GM23338 (cell line): ENCODE measurements at regions not wholly inside any gene's neighbourhood (a gene's known extent, or its start where the extent isn't known, plus 50 kb on each side); places are given as distances from the start of the nearest gene placed in this dataset.

Experiments used
- EZH2phosphoT487 ChIP-seq: fragments of 200-600 bp; sonication (generic); IDR thresholded peaks from one replicate; pipeline ENCODE4 v1.8.1; 2018; ENCODE audit warnings: antibody characterized with exemption; ENCODE audit not compliant: unreplicated experiment
- ZNF114 ChIP-seq: fragments of 250-450 bp; sonication (Bioruptor Pico); IDR thresholded peaks from 2 replicates; pipeline ENCODE4 v1.5.0; 2020; ENCODE audit warnings: mild to moderate bottlenecking, moderate library complexity
- TF ChIP-seq, protein P1 (sequence below), 2 experiments: fragments of 200-600 bp in 1 of 2; sonication (generic) in 1 of 2; conservative IDR thresholded peaks; 2 replicates each; pipeline versions ENCODE4 v1.5.1 to v1.6.1; 2016 to 2017; ENCODE audit warnings: antibody characterized with exemption in 2 of 2, low read depth in 2 of 2, mild to moderate bottlenecking in 2 of 2, moderate library complexity in 1 of 2
- TF ChIP-seq, protein P2 (sequence below): IDR thresholded peaks from one replicate; pipeline ENCODE4 v1.6.1; 2018; ENCODE audit warnings: antibody characterized with exemption; ENCODE audit not compliant: unreplicated experiment

DNA sequence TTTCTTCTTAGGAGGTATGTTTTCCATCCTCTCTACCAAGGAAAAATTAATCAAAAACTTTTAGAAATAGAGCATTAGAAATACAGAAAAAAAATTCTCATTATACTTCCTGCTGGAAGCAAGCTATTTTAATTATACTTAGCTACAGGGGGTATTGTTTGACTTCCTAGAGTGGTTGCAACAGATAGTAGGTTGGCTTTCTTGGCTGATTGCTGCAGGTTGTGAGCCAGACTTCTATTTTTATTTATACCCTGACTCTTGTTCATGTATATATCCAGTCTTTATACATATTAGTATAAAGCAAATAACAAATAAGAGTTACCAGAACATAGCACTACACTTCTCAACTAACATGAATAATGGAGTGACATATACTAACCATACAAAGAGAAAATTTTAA is 460.8 kb upstream of the REG3G start:
- TF ChIP-seq, protein P1, sequence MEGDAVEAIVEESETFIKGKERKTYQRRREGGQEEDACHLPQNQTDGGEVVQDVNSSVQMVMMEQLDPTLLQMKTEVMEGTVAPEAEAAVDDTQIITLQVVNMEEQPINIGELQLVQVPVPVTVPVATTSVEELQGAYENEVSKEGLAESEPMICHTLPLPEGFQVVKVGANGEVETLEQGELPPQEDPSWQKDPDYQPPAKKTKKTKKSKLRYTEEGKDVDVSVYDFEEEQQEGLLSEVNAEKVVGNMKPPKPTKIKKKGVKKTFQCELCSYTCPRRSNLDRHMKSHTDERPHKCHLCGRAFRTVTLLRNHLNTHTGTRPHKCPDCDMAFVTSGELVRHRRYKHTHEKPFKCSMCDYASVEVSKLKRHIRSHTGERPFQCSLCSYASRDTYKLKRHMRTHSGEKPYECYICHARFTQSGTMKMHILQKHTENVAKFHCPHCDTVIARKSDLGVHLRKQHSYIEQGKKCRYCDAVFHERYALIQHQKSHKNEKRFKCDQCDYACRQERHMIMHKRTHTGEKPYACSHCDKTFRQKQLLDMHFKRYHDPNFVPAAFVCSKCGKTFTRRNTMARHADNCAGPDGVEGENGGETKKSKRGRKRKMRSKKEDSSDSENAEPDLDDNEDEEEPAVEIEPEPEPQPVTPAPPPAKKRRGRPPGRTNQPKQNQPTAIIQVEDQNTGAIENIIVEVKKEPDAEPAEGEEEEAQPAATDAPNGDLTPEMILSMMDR (conservative IDR thresholded peaks at IDR 0.05; ENCODE audit: low read depth in 2 of 2) = no peak
- TF ChIP-seq, protein P2, sequence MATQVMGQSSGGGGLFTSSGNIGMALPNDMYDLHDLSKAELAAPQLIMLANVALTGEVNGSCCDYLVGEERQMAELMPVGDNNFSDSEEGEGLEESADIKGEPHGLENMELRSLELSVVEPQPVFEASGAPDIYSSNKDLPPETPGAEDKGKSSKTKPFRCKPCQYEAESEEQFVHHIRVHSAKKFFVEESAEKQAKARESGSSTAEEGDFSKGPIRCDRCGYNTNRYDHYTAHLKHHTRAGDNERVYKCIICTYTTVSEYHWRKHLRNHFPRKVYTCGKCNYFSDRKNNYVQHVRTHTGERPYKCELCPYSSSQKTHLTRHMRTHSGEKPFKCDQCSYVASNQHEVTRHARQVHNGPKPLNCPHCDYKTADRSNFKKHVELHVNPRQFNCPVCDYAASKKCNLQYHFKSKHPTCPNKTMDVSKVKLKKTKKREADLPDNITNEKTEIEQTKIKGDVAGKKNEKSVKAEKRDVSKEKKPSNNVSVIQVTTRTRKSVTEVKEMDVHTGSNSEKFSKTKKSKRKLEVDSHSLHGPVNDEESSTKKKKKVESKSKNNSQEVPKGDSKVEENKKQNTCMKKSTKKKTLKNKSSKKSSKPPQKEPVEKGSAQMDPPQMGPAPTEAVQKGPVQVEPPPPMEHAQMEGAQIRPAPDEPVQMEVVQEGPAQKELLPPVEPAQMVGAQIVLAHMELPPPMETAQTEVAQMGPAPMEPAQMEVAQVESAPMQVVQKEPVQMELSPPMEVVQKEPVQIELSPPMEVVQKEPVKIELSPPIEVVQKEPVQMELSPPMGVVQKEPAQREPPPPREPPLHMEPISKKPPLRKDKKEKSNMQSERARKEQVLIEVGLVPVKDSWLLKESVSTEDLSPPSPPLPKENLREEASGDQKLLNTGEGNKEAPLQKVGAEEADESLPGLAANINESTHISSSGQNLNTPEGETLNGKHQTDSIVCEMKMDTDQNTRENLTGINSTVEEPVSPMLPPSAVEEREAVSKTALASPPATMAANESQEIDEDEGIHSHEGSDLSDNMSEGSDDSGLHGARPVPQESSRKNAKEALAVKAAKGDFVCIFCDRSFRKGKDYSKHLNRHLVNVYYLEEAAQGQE = no peak
- no peak for TF ChIP-seq ZNF114 (CRISPR knock-in tag)
- TF ChIP-seq EZH2phosphoT487 = no peak
